ENCODE measurements at regions not wholly inside any gene's neighbourhood (a gene's known extent, or its start where the extent isn't known, plus 50 kb on each side); places are given as distances from the start of the nearest gene placed in this dataset.

DNA sequence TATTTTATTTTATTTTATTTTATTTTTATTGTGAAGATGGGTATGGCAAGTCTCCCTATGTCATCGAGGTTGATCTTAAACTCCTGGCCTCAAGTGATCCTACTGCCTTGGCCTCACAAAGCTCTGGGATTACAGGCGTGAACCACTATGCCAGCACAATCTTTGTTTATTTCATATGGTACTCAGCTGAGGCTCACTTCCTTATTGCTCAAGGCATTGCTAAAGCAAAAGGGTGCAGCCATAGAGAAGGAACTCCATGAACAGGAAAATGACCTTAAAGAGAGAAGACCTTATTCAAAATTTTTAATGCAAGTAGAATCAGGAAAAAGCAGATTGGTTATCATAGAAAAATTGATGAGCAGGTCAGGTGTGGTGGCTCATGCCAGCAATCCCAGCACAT is 110.6 kb upstream of the RBBP6 start:
- intact Hi-C loops (cut with micrococcal nuclease) (no loop called here), in situ Hi-C loops (cut with MboI; ENCODE audit: low sequenced_read_pairs) (no loop called here), dilution Hi-C loops (cut with HindIII; ENCODE audit: low sequenced_read_pairs, unreplicated experiment) (no loop called here)
- no peak overlapping the region for H4K91ac ChIP-seq (ENCODE audit: insufficient read depth, low read depth, low read length)
- no TSS peak for BruUV-seq (replicated peaks)
- no peak overlapping the region for H2AK9ac ChIP-seq (replicated peaks; ENCODE audit: low read depth, low read length, poor library complexity)
- H3K9ac ChIP-seq (ENCODE audit: low read depth, low read length), result no peak overlapping the region
- no peak overlapping the region for H2AK5ac ChIP-seq (ENCODE audit: low read depth, low read length)
- no peak overlapping the region for H2AFZ ChIP-seq (replicated peaks; ENCODE audit: low read length, poor library complexity)
- H3K4me3 ChIP-seq (ENCODE audit: insufficient read depth, low read depth, low read length), result no peak overlapping the region
- ChIA-PET POLR2A (ENCODE audit: unreplicated experiment) (no interaction called here), CTCF (no interaction called here)
- no peak overlapping the region for H3K4ac ChIP-seq (ENCODE audit: low read depth, low read length)
- H2BK120ac ChIP-seq (ENCODE audit: low read depth, low read length), result no peak overlapping the region
- no peaks in the 10 kb centered on the region for H3K9me3 ChIP-seq (ENCODE audit: control insufficient read depth, insufficient read depth, low read length)
- no peaks in the 10 kb centered on the region for H3K9me1 ChIP-seq (ENCODE audit: insufficient read depth, low read length)
- H3K4me2 ChIP-seq (ENCODE audit: low read depth, low read length), result no peak overlapping the region
- no peak overlapping the region for H4K8ac ChIP-seq (ENCODE audit: low read depth in 2 of 2, low read length in 2 of 2)
- H3K18ac ChIP-seq (ENCODE audit: low read depth, low read length), result no peak overlapping the region
- H2BK5ac ChIP-seq (ENCODE audit: low read depth, low read length, poor library complexity, severe bottlenecking), result no peak overlapping the region
- H3K4me1 ChIP-seq (ENCODE audit: control insufficient read depth, insufficient read depth, low read length), result no peaks in the 10 kb centered on the region
- no peak overlapping the region for H3K14ac ChIP-seq (replicated peaks; ENCODE audit: low read depth, low read length)
- H4K20me1 ChIP-seq (ENCODE audit: insufficient read depth, low read length), result no peaks in the 10 kb centered on the region
- no peak overlapping the region for H2BK20ac ChIP-seq (ENCODE audit: low read depth, low read length)
- H2BK15ac ChIP-seq (ENCODE audit: low read depth, low read length), result no peak overlapping the region
- no peak for TF ChIP-seq RFX5 (IDR thresholded peaks at IDR 0.05; ENCODE audit: low read depth, low read length)
- TF ChIP-seq POLR2A (IDR thresholded peaks at IDR 0.05; ENCODE audit: low read depth, low read length), result no peak
- TF ChIP-seq, protein P1, sequence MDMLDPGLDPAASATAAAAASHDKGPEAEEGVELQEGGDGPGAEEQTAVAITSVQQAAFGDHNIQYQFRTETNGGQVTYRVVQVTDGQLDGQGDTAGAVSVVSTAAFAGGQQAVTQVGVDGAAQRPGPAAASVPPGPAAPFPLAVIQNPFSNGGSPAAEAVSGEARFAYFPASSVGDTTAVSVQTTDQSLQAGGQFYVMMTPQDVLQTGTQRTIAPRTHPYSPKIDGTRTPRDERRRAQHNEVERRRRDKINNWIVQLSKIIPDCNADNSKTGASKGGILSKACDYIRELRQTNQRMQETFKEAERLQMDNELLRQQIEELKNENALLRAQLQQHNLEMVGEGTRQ (IDR thresholded peaks at IDR 0.05; ENCODE audit: low read depth, low read length), result no peak
- no CpG with 5 or more reads among the region's 2 CpGs for WGBS, 2 experiments (ENCODE audit: extremely low coverage in 2 of 2, insufficient read length in 1 of 2)
- no peaks in the 10 kb centered on the region for H3K27me3 ChIP-seq (ENCODE audit: control insufficient read depth, insufficient read depth, low read length)
- H3K36me3 ChIP-seq (ENCODE audit: control insufficient read depth, insufficient read depth, low read length), result no peaks in the 10 kb centered on the region
- H4K5ac ChIP-seq (ENCODE audit: low read depth, low read length), result no peak overlapping the region
- no peak overlapping the region for H3K56ac ChIP-seq (ENCODE audit: extremely low read depth, insufficient read depth, low read length)
- H3K23ac ChIP-seq (ENCODE audit: low read depth, low read length), result no peak overlapping the region
- DNase-seq, result no peak
- no peak for ATAC-seq (ENCODE audit: low read depth)
- H3K79me1 ChIP-seq (ENCODE audit: low read depth in 1 of 2, low read length in 2 of 2), result no peaks in the 10 kb centered on the region
- H3K27ac ChIP-seq (ENCODE audit: insufficient read depth, low read length), result no peak overlapping the region

Data from IMR-90 (cell line).